Right lobe of liver (tissue), 4 donors: ENCODE measurements at regions not wholly inside any gene's neighbourhood (a gene's known extent, or its start where the extent isn't known, plus 50 kb on each side); places are given as distances from the start of the nearest gene placed in this dataset.

Experiments used
- CTCF ChIP-seq, 4 donors: fragments of 200-600 bp in 3 of 4; fragments of 450-650 bp in 1 of 4; IDR thresholded peaks; one replicate each; pipeline versions ENCODE4 v1.5.1 to v1.8.0; 2016 to 2022; ENCODE audit warnings: antibody characterized with exemption in 4 of 4, mild to moderate bottlenecking in 2 of 4
- POLR2A ChIP-seq: fragments of 450-650 bp; IDR thresholded peaks from one replicate; pipeline ENCODE4 v1.6.1; 2017; ENCODE audit warnings: antibody characterized with exemption, mild to moderate bottlenecking
- donor health status: DM: no; HTN: no; CAD: no.
- donor health status: DM: no; HTN: no; CAD: no.
- donor health status: DM: no; HTN: yes; CAD: no.

GRCh38 chr13:85725433-85725832 lies 73.8 kb downstream of the SLITRK6 start:
- TF ChIP-seq CTCF (IDR thresholded peaks at IDR 0.05) = no peak
- TF ChIP-seq POLR2A = no peak
